ENCODE measurements at regions not wholly inside any gene's neighbourhood (a gene's known extent, or its start where the extent isn't known, plus 50 kb on each side); places are given as distances from the start of the nearest gene placed in this dataset.

DNA sequence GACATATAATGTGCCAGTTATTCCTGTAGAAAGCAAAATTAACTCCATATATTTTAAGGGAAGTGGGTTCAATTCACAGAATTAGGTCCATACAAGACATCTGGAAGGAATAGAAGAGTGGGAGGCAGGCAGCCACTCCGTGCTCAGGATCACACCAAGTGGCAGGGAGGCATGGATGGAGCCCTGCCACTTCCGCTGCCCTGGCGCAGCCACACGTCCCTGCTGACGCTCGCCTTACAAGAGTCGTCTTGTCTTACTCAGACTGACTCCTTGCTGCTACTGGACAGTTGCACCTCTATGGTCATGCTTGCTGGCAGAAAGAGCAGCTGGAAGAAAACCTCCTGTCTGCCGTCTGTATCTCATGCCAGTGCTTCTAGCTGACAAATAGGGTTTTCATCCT is 579.9 kb upstream of the POM121L12 start:
- H2BK5ac ChIP-seq (ENCODE audit: low read depth, low read length, poor library complexity, severe bottlenecking) = no peak overlapping the region
- no peak for DNase-seq
- H4K8ac ChIP-seq (ENCODE audit: low read length) = no peak overlapping the region
- no peaks in the 10 kb centered on the region for H3K4me1 ChIP-seq (ENCODE audit: control insufficient read depth, insufficient read depth, low read depth, low read length)
- peaks cover 9% of the 10 kb centered on the region for H3K9me3 ChIP-seq (ENCODE audit: control insufficient read depth, low read length)
- H2AFZ ChIP-seq (ENCODE audit: low read depth, low read length) = no peak overlapping the region
- no peak overlapping the region for H3K27ac ChIP-seq (ENCODE audit: low read length, poor library complexity, severe bottlenecking)
- 91% methylated on average over 8 of the region's 8 CpGs for WGBS
- H3K4me3 ChIP-seq (ENCODE audit: insufficient read depth in 1 of 2, low read depth in 1 of 2, low read length in 2 of 2) = no peak overlapping the region
- no peak overlapping the region for H3K4me2 ChIP-seq (ENCODE audit: low read length, poor library complexity, severe bottlenecking)
- H3K79me1 ChIP-seq (replicated peaks; ENCODE audit: low read length, poor library complexity, severe bottlenecking) = no peaks in the 10 kb centered on the region
- H2AK5ac ChIP-seq (ENCODE audit: low read length, severe bottlenecking) = no peak overlapping the region
- no peak overlapping the region for H3K23ac ChIP-seq (ENCODE audit: low read length in 2 of 2)
- H4K91ac ChIP-seq (ENCODE audit: low read length) = no peak overlapping the region
- H3K9ac ChIP-seq (ENCODE audit: low read length) = no peak overlapping the region
- no peaks in the 10 kb centered on the region for H3K27me3 ChIP-seq (ENCODE audit: control insufficient read depth in 1 of 2, insufficient read depth in 1 of 2, low read length in 2 of 2)
- H2BK120ac ChIP-seq (ENCODE audit: low read depth, low read length) = no peak overlapping the region
- H3K36me3 ChIP-seq (ENCODE audit: control insufficient read depth in 1 of 2, insufficient read depth in 2 of 2, low read depth in 1 of 2, low read length in 2 of 2) = no peaks in the 10 kb centered on the region
- no peak overlapping the region for H2BK12ac ChIP-seq (ENCODE audit: low read length in 2 of 2)
- H3K14ac ChIP-seq (ENCODE audit: low read length in 2 of 2) = no peak overlapping the region
- H3K18ac ChIP-seq (ENCODE audit: low read depth in 1 of 2, low read length in 2 of 2) = no peak overlapping the region
- H2BK15ac ChIP-seq (ENCODE audit: low read depth, poor library complexity, severe bottlenecking) = no peak overlapping the region
- H3K4ac ChIP-seq (ENCODE audit: low read depth in 1 of 2, low read length in 2 of 2) = no peak overlapping the region

DNA sequence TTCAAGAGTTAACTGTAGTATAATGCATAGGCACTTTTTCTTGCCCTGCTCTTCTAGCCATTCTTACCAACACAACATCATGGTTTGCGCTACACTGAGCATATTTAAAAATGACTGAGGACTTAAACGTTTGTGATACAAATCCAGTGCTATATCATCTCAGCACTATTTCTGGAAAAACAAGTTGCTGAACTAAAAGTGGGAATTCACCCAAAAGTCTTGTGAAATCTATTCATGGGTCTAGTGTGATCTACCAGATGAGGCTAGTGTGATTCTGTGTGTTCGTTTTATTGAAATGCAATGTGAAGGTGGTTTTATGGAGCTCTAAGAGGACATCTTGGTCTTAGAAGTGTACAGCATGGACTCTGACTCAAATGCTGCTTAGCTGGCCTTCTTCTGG is 584.6 kb upstream of the POM121L12 start:
- Histone ChIP-seq H3K9ac (ENCODE audit: low read length) (no peak overlapping the region), H3K14ac (ENCODE audit: low read length in 2 of 2) (no peak overlapping the region), H3K36me3 (ENCODE audit: control insufficient read depth in 1 of 2, insufficient read depth in 2 of 2, low read depth in 1 of 2, low read length in 2 of 2) (no peaks in the 10 kb centered on the region), H2BK12ac (ENCODE audit: low read length in 2 of 2) (no peak overlapping the region), H3K18ac (ENCODE audit: low read depth in 1 of 2, low read length in 2 of 2) (no peak overlapping the region), H2AFZ (ENCODE audit: low read depth, low read length) (no peak overlapping the region), H3K4me3 (ENCODE audit: insufficient read depth in 1 of 2, low read depth in 1 of 2, low read length in 2 of 2) (no peak overlapping the region), H2BK5ac (ENCODE audit: low read depth, low read length, poor library complexity, severe bottlenecking) (no peak overlapping the region), H2BK120ac (ENCODE audit: low read depth, low read length) (no peak overlapping the region), H3K4me1 (ENCODE audit: control insufficient read depth, insufficient read depth, low read depth, low read length) (no peaks in the 10 kb centered on the region), H3K27me3 (ENCODE audit: control insufficient read depth in 1 of 2, insufficient read depth in 1 of 2, low read length in 2 of 2) (no peaks in the 10 kb centered on the region), H3K4me2 (ENCODE audit: low read length, poor library complexity, severe bottlenecking) (no peak overlapping the region), H3K9me3 (ENCODE audit: control insufficient read depth, low read length) (peaks cover 14% of the 10 kb centered on the region), H3K79me1 (replicated peaks; ENCODE audit: low read length, poor library complexity, severe bottlenecking) (no peaks in the 10 kb centered on the region), H3K27ac (ENCODE audit: low read length, poor library complexity, severe bottlenecking) (no peak overlapping the region), H2AK5ac (ENCODE audit: low read length, severe bottlenecking) (no peak overlapping the region), H3K4ac (ENCODE audit: low read depth in 1 of 2, low read length in 2 of 2) (no peak overlapping the region), H2BK15ac (ENCODE audit: low read depth, poor library complexity, severe bottlenecking) (no peak overlapping the region), H3K23ac (ENCODE audit: low read length in 2 of 2) (no peak overlapping the region), H4K91ac (ENCODE audit: low read length) (no peak overlapping the region), H4K8ac (ENCODE audit: low read length) (no peak overlapping the region)
- DNase-seq = no peak
- 89% methylated on average over 3 of the region's 3 CpGs for WGBS

DNA sequence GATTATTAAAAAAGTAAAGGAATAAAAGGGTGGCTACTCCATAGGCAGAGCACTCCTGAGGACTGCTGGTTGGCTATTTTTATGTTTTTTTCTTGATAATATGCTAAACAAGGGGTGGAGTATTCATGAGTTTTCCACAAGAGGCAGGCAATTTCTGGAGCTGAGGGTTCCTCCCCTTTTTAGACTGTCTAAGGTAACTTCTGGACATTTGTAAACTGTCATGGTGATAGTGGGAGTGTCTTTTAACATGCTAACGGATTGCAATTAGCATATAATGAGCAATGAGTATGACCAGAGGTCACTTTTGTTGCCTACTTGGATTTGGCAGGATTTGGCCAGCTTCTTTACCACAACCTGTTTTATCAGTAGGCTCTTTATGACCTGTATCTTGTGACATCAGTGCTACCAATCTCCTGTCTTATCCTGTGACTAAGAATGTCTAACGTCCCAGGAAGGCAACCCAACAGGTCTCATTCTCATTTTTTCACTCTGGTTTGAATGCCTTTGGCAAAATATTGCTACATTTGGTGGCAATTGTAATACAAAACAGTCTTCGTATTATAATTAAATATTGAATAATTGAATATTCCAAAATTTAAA is 587.8 kb upstream of the POM121L12 start:
- Histone ChIP-seq H3K4me2 (ENCODE audit: low read length, poor library complexity, severe bottlenecking) (no peak overlapping the region), H3K9ac (ENCODE audit: low read length) (no peak overlapping the region), H3K27ac (ENCODE audit: low read length, poor library complexity, severe bottlenecking) (no peak overlapping the region), H2BK5ac (ENCODE audit: low read depth, low read length, poor library complexity, severe bottlenecking) (no peak overlapping the region), H3K4me3 (ENCODE audit: insufficient read depth in 1 of 2, low read depth in 1 of 2, low read length in 2 of 2) (no peak overlapping the region), H2AK5ac (ENCODE audit: low read length, severe bottlenecking) (no peak overlapping the region), H2BK12ac (ENCODE audit: low read length in 2 of 2) (no peak overlapping the region), H3K4me1 (ENCODE audit: control insufficient read depth, insufficient read depth, low read depth, low read length) (no peaks in the 10 kb centered on the region), H3K4ac (ENCODE audit: low read depth in 1 of 2, low read length in 2 of 2) (no peak overlapping the region), H3K18ac (ENCODE audit: low read depth in 1 of 2, low read length in 2 of 2) (no peak overlapping the region), H4K8ac (ENCODE audit: low read length) (no peak overlapping the region), H3K9me3 (ENCODE audit: control insufficient read depth, low read length) (peaks cover 17% of the 10 kb centered on the region), H2BK120ac (ENCODE audit: low read depth, low read length) (no peak overlapping the region), H3K27me3 (ENCODE audit: control insufficient read depth in 1 of 2, insufficient read depth in 1 of 2, low read length in 2 of 2) (no peaks in the 10 kb centered on the region), H2BK15ac (ENCODE audit: low read depth, poor library complexity, severe bottlenecking) (no peak overlapping the region), H3K23ac (ENCODE audit: low read length in 2 of 2) (no peak overlapping the region), H3K79me1 (replicated peaks; ENCODE audit: low read length, poor library complexity, severe bottlenecking) (no peaks in the 10 kb centered on the region), H3K36me3 (ENCODE audit: control insufficient read depth in 1 of 2, insufficient read depth in 2 of 2, low read depth in 1 of 2, low read length in 2 of 2) (no peaks in the 10 kb centered on the region), H4K91ac (ENCODE audit: low read length) (no peak overlapping the region), H3K14ac (ENCODE audit: low read length in 2 of 2) (no peak overlapping the region), H2AFZ (ENCODE audit: low read depth, low read length) (no peak overlapping the region)
- 33% methylated on average over 1 of the region's 3 CpGs for WGBS
- DNase-seq = no peak

DNA sequence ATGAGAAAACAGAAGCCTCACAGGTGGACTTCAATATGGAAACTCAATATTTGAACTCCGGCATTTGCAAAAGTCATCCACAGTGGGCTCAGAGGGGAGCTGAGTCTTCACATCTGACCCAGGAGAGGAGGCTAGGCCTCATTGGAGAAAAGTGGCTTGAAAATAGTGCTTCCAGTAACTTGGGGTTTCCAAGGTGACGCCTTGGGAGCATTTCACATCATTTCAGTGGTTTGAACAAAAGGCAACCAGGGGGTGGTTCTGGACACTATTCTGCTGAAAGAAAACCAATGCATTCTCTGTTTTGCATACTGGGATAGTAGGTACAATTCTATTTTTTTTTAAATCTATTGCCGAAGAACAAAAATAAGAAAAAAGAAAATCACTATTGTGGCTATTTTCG is 599.2 kb upstream of the POM121L12 start:
- H3K9me3 ChIP-seq (ENCODE audit: control insufficient read depth, low read length) = no peaks in the 10 kb centered on the region
- no peak overlapping the region for H2BK120ac ChIP-seq (ENCODE audit: low read depth, low read length)
- 95% methylated on average over 4 of the region's 4 CpGs for WGBS
- no peak for DNase-seq
- H3K79me1 ChIP-seq (replicated peaks; ENCODE audit: low read length, poor library complexity, severe bottlenecking) = no peaks in the 10 kb centered on the region
- H2AK5ac ChIP-seq (ENCODE audit: low read length, severe bottlenecking) = no peak overlapping the region
- H3K14ac ChIP-seq (ENCODE audit: low read length in 2 of 2) = no peak overlapping the region
- H4K91ac ChIP-seq (ENCODE audit: low read length) = no peak overlapping the region
- H3K36me3 ChIP-seq (ENCODE audit: control insufficient read depth in 1 of 2, insufficient read depth in 2 of 2, low read depth in 1 of 2, low read length in 2 of 2) = no peaks in the 10 kb centered on the region
- H3K18ac ChIP-seq (ENCODE audit: low read depth in 1 of 2, low read length in 2 of 2) = no peak overlapping the region
- no peak overlapping the region for H3K4me2 ChIP-seq (ENCODE audit: low read length, poor library complexity, severe bottlenecking)
- H3K4me3 ChIP-seq (ENCODE audit: insufficient read depth in 1 of 2, low read depth in 1 of 2, low read length in 2 of 2) = no peak overlapping the region
- H2BK12ac ChIP-seq (ENCODE audit: low read length in 2 of 2) = no peak overlapping the region
- H3K23ac ChIP-seq (ENCODE audit: low read length in 2 of 2) = no peak overlapping the region
- H3K4ac ChIP-seq (ENCODE audit: low read depth in 1 of 2, low read length in 2 of 2) = no peak overlapping the region
- H3K4me1 ChIP-seq (ENCODE audit: control insufficient read depth, insufficient read depth, low read depth, low read length) = no peaks in the 10 kb centered on the region
- H3K27me3 ChIP-seq (ENCODE audit: control insufficient read depth in 1 of 2, insufficient read depth in 1 of 2, low read length in 2 of 2) = no peaks in the 10 kb centered on the region
- H2BK5ac ChIP-seq (ENCODE audit: low read depth, low read length, poor library complexity, severe bottlenecking) = no peak overlapping the region
- H3K27ac ChIP-seq (ENCODE audit: low read length, poor library complexity, severe bottlenecking) = no peak overlapping the region
- H2BK15ac ChIP-seq (ENCODE audit: low read depth, poor library complexity, severe bottlenecking) = no peak overlapping the region
- H3K9ac ChIP-seq (ENCODE audit: low read length) = no peak overlapping the region
- no peak overlapping the region for H4K8ac ChIP-seq (ENCODE audit: low read length)
- no peak overlapping the region for H2AFZ ChIP-seq (ENCODE audit: low read depth, low read length)

Measured in mesenchymal stem cell (in vitro differentiated cells and primary cell).